ENCODE measurements at regions not wholly inside any gene's neighbourhood (a gene's known extent, or its start where the extent isn't known, plus 50 kb on each side); places are given as distances from the start of the nearest gene placed in this dataset.

GRCh38 chrX:146056511-146057081 lies 239.0 kb downstream of the SLITRK2 start:
- POLR2A ChIA-PET (ENCODE audit: unreplicated experiment) = no interaction called here

More at GRCh38 chrX:146056511-146057081, 239.0 kb downstream of the SLITRK2 start:
- H3K27ac ChIP-seq (ENCODE audit: insufficient read depth, low read length) = no peak overlapping the region
- no peak overlapping the region for H3K4me3 ChIP-seq (ENCODE audit: insufficient read depth, low read depth, low read length)
- no peak overlapping the region for H3K4me2 ChIP-seq (ENCODE audit: low read depth, low read length)
- DNase-seq = no peak
- no peaks in the 10 kb centered on the region for H3K4me1 ChIP-seq (ENCODE audit: control insufficient read depth, insufficient read depth, low read length)
- in situ Hi-C loops (cut with MboI; ENCODE audit: low sequenced_read_pairs) (no loop called here), dilution Hi-C loops (cut with HindIII; ENCODE audit: low sequenced_read_pairs, unreplicated experiment) (no loop called here), intact Hi-C loops (cut with micrococcal nuclease) (no loop called here)
- H2BK5ac ChIP-seq (ENCODE audit: low read depth, low read length, poor library complexity, severe bottlenecking) = no peak overlapping the region
- H3K27me3 ChIP-seq (ENCODE audit: control insufficient read depth, insufficient read depth, low read length) = no peaks in the 10 kb centered on the region
- no CpG with 5 or more reads among the region's 3 CpGs for WGBS, 2 experiments (ENCODE audit: extremely low coverage in 2 of 2, insufficient read length in 1 of 2)
- no peaks in the 10 kb centered on the region for H3K36me3 ChIP-seq (ENCODE audit: control insufficient read depth, insufficient read depth, low read length)
- no peak overlapping the region for H2AFZ ChIP-seq (replicated peaks; ENCODE audit: low read length, poor library complexity)
- no peaks in the 10 kb centered on the region for H4K20me1 ChIP-seq (ENCODE audit: insufficient read depth, low read length)
- no peak overlapping the region for H2BK20ac ChIP-seq (ENCODE audit: low read depth, low read length)
- H3K56ac ChIP-seq (ENCODE audit: extremely low read depth, insufficient read depth, low read length) = no peak overlapping the region
- H4K8ac ChIP-seq (ENCODE audit: low read depth in 2 of 2, low read length in 2 of 2) = no peak overlapping the region
- CTCF ChIA-PET = no interaction called here
- no peak overlapping the region for H2BK120ac ChIP-seq (ENCODE audit: low read depth, low read length)
- H3K14ac ChIP-seq (replicated peaks; ENCODE audit: low read depth, low read length) = no peak overlapping the region
- no peak for ATAC-seq (ENCODE audit: low read depth)
- no peak overlapping the region for H3K23ac ChIP-seq (ENCODE audit: low read depth, low read length)
- H3K4ac ChIP-seq (ENCODE audit: low read depth, low read length) = no peak overlapping the region
- H3K18ac ChIP-seq (ENCODE audit: low read depth, low read length) = no peak overlapping the region
- H2AK5ac ChIP-seq (ENCODE audit: low read depth, low read length) = no peak overlapping the region
- H3K79me1 ChIP-seq (ENCODE audit: low read depth in 1 of 2, low read length in 2 of 2) = no peaks in the 10 kb centered on the region
- H4K5ac ChIP-seq (ENCODE audit: low read depth, low read length) = no peak overlapping the region
- no peak overlapping the region for H4K91ac ChIP-seq (ENCODE audit: insufficient read depth, low read depth, low read length)
- H2BK15ac ChIP-seq (ENCODE audit: low read depth, low read length) = no peak overlapping the region
- no peak overlapping the region for H2AK9ac ChIP-seq (replicated peaks; ENCODE audit: low read depth, low read length, poor library complexity)
- H3K9me1 ChIP-seq (ENCODE audit: insufficient read depth, low read length) = no peaks in the 10 kb centered on the region
- H3K9me3 ChIP-seq (ENCODE audit: control insufficient read depth, insufficient read depth, low read length) = peaks cover 4% of the 10 kb centered on the region; the same call in 1 of the 2 replicates
- BruUV-seq (replicated peaks) = no TSS peak
- TF ChIP-seq ELK1 (IDR thresholded peaks at IDR 0.05; ENCODE audit: borderline replicate concordance, low read depth, low read length) (no peak), FOS (IDR thresholded peaks at IDR 0.05; ENCODE audit: low read depth, low read length) (no peak), SMC3 (IDR thresholded peaks at IDR 0.05; ENCODE audit: low read depth, low read length) (no peak), MAZ (IDR thresholded peaks at IDR 0.05; ENCODE audit: borderline replicate concordance, low read depth, low read length) (no peak), POLR2A (IDR thresholded peaks at IDR 0.05; ENCODE audit: low read depth, low read length) (no peak), RAD21 (IDR thresholded peaks at IDR 0.05; ENCODE audit: low read length) (no peak)
- no peak overlapping the region for H3K9ac ChIP-seq (ENCODE audit: low read depth, low read length)
